ENCODE measurements at regions not wholly inside any gene's neighbourhood (a gene's known extent, or its start where the extent isn't known, plus 50 kb on each side); places are given as distances from the start of the nearest gene placed in this dataset.

DNA sequence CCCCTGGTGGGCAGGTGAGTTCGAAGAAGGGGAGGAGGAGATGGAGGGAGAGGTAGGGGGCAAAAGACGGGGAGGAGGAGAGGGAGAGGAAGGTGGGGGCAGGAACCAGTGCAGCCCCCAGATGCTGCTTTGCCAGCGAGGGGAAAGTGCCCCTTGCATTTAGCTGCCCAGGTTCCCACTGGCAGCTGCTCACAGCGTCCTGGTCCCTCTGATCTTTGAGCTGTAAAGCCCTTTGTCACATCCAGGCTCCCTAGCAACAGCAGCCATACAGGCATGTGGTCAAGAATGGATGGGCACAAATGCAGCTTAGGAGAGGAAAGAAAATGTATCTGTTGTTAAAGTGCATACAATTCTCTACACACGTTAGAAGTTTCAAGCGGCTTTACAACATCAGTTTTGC, 160.9 kb downstream of the CD83 start:
- no peak for TF ChIP-seq GATA3 (IDR thresholded peaks at IDR 0.05; ENCODE audit: low read depth, low read length)
- no peak for TF ChIP-seq GATA2 (IDR thresholded peaks at IDR 0.05; ENCODE audit: low read depth, low read length)
